Skeletal muscle tissue (tissue), 3 donors: ENCODE measurements at regions not wholly inside any gene's neighbourhood (a gene's known extent, or its start where the extent isn't known, plus 50 kb on each side); places are given as distances from the start of the nearest gene placed in this dataset.

Source experiments
- H3K27ac ChIP-seq: one replicate; pipeline ENCODE4 v1.7.0; 2013; ENCODE audit warnings: mild to moderate bottlenecking, low read depth, low read length, inconsistent platforms
- H3K27me3 ChIP-seq, 3 donors: one replicate each; pipeline ENCODE4 v1.7.0; 2013; ENCODE audit warnings: low read length in 3 of 3; ENCODE audit not compliant: control insufficient read depth in 3 of 3, insufficient read depth in 3 of 3
- H3K36me3 ChIP-seq, 3 donors: one replicate each; pipeline ENCODE4 v1.7.0; 2013; ENCODE audit warnings: low read length in 3 of 3; ENCODE audit not compliant: control insufficient read depth in 3 of 3, insufficient read depth in 3 of 3
- H3K4me1 ChIP-seq, 3 donors: one replicate each; pipeline ENCODE4 v1.7.0; 2013; ENCODE audit warnings: low read length in 3 of 3, mild to moderate bottlenecking in 3 of 3; ENCODE audit not compliant: control insufficient read depth in 3 of 3, insufficient read depth in 3 of 3
- H3K4me3 ChIP-seq, 3 donors: one replicate each; pipeline ENCODE4 v1.7.0; 2013; ENCODE audit warnings: low read length in 3 of 3
- H3K9ac ChIP-seq, 3 donors: one replicate each; pipeline ENCODE4 v1.7.0; 2013; ENCODE audit warnings: low read length in 3 of 3, mild to moderate bottlenecking in 3 of 3, moderate library complexity in 2 of 3, low read depth in 1 of 3
- H3K9me3 ChIP-seq, 3 donors: one replicate each; pipeline ENCODE4 v1.7.0; 2013; ENCODE audit warnings: low read length in 3 of 3; ENCODE audit not compliant: control insufficient read depth in 3 of 3
- donor health status: Osteomylitis.

GRCh38 chr14:71362282-71362681 lies 455.0 kb downstream of the PCNX1 start:
- H3K4me1 ChIP-seq: no peaks in the 10 kb centered on the region

GRCh38 chr14:71362920-71363584 lies 455.8 kb downstream of the PCNX1 start:
- peak overlapping the region in 1 of 3 donors; percentile 36 for H3K9ac ChIP-seq
- peak overlapping the region; percentile 15 for H3K27ac ChIP-seq
- no peaks in the 10 kb centered on the region for H3K27me3 ChIP-seq
- H3K4me3 ChIP-seq: no peak overlapping the region
- H3K4me1 ChIP-seq: no peaks in the 10 kb centered on the region
- H3K36me3 ChIP-seq: no peaks in the 10 kb centered on the region
- no peaks in the 10 kb centered on the region for H3K9me3 ChIP-seq

More at GRCh38 chr14:71362282-71362681, 455.0 kb downstream of the PCNX1 start:
- Histone ChIP-seq H3K36me3 (no peaks in the 10 kb centered on the region), H3K9ac (no peak overlapping the region), H3K27me3 (no peaks in the 10 kb centered on the region), H3K9me3 (no peaks in the 10 kb centered on the region), H3K27ac (no peak overlapping the region), H3K4me3 (no peak overlapping the region)

DNA sequence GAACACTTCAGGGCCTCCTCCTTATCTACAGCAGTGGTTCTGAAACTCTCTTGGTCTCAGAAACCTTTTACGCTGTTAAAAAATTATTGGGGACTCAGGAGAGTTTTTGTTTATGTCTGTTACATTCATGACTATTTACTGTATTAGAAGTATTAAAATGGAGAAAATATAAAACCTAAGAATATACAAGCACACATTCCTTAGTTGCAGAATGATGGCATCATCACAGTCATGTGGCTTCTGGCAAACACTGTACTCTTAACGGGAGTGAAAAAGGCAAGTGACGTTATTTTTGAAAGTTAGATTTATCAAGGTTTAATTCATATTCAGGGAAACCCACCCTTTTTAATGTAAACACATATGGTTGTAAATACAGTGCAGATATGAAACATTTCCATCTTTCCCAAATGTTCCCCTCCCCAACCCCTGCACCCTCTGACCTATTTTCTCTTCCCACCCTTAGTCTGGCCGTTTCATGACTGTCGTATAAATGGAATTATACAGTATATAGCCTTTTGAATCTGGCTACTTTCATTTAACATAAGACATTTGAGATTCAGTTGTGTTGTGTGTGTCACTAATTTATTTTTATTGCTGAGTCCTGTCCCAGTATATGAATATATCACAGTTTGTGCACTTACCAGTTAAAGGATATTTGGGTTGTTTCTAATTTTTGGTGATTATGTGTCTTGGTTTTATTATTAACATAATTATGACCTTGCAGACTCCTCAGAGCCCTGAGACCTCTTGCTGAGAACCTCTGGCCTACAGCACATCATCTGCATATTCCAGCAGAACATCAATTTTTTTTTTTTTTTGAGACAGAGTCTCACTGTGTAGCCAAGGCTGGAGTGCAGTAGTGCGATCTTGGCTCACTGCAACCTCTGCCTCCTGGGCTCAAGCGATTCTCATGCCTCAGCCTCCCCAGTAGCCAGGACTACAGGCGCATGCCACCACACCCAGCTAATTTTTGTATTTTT lies 457.0 kb downstream of the PCNX1 start:
- Histone ChIP-seq H3K9ac (no peak overlapping the region), H3K4me1 (no peaks in the 10 kb centered on the region), H3K27ac (peak overlapping the region; percentile 15), H3K27me3 (no peaks in the 10 kb centered on the region), H3K4me3 (no peak overlapping the region), H3K9me3 (no peaks in the 10 kb centered on the region), H3K36me3 (no peaks in the 10 kb centered on the region)

- H3K4me1 ChIP-seq: no peaks in the 10 kb centered on the region
- no peak overlapping the region for H3K27ac ChIP-seq
- no peaks in the 10 kb centered on the region for H3K9me3 ChIP-seq
- H3K36me3 ChIP-seq: no peaks in the 10 kb centered on the region
- no peaks in the 10 kb centered on the region for H3K27me3 ChIP-seq
- no peak overlapping the region for H3K4me3 ChIP-seq
- no peak overlapping the region for H3K9ac ChIP-seq
These were observed 458.1 kb downstream of the PCNX1 start for GRCh38 chr14:71365361-71365760.

DNA sequence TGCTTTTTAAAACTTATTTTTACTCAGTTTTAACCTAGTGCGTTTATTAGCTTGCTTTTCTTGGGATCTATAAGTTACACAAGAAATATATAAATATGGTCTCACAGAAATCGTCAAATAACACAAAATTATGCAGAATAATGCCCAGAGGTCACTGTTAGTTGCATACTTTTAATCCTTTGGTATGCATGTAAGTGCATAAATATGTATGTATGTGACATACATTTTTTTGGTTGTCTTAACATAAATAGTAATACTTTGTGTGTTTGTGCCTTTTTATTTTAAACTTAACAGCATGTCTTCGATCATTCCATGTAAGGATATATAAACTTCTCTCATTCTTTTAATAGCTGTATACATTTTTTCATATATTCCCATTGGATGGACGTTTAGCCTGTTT lies 459.6 kb downstream of the PCNX1 start:
- Histone ChIP-seq H3K36me3 (no peaks in the 10 kb centered on the region), H3K27me3 (no peaks in the 10 kb centered on the region), H3K4me1 (no peaks in the 10 kb centered on the region), H3K9me3 (no peaks in the 10 kb centered on the region), H3K4me3 (no peak overlapping the region), H3K27ac (no peak overlapping the region), H3K9ac (no peak overlapping the region)

- no peak overlapping the region for H3K27ac ChIP-seq
- no peak overlapping the region for H3K4me3 ChIP-seq
- H3K4me1 ChIP-seq: no peaks in the 10 kb centered on the region
- no peaks in the 10 kb centered on the region for H3K36me3 ChIP-seq
- H3K27me3 ChIP-seq: no peaks in the 10 kb centered on the region
- no peaks in the 10 kb centered on the region for H3K9me3 ChIP-seq
- no peak overlapping the region for H3K9ac ChIP-seq
These were observed 464.6 kb downstream of the PCNX1 start for GRCh38 chr14:71371711-71372396.

- Histone ChIP-seq H3K9ac (no peak overlapping the region), H3K27ac (no peak overlapping the region), H3K36me3 (no peaks in the 10 kb centered on the region), H3K4me1 (no peaks in the 10 kb centered on the region), H3K4me3 (no peak overlapping the region), H3K9me3 (no peaks in the 10 kb centered on the region), H3K27me3 (no peaks in the 10 kb centered on the region)
These were observed 465.2 kb downstream of the PCNX1 start for GRCh38 chr14:71372411-71372838.

DNA sequence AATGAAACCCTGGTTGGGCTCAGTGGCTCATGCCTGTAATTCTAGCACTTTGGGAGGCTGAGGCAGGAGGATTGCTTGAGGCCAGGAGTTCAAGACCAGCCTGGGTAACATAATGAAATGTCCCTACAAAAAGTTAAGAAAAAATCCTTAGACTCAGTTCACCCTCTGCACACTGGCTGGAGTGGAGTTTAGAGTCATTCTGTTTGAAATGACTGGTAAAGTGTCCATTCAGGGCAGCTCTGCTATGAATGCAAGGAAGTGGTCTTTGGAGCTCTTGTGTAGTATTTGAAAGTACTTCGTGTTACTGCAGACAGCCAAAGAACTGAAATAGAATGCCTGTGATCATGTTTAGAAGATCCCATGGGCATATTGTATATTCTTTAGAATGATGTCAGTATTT lies 466.5 kb downstream of the PCNX1 start:
- Histone ChIP-seq H3K4me1 (no peaks in the 10 kb centered on the region), H3K36me3 (no peaks in the 10 kb centered on the region), H3K9ac (no peak overlapping the region), H3K9me3 (no peaks in the 10 kb centered on the region), H3K27ac (no peak overlapping the region), H3K27me3 (no peaks in the 10 kb centered on the region), H3K4me3 (no peak overlapping the region)

DNA sequence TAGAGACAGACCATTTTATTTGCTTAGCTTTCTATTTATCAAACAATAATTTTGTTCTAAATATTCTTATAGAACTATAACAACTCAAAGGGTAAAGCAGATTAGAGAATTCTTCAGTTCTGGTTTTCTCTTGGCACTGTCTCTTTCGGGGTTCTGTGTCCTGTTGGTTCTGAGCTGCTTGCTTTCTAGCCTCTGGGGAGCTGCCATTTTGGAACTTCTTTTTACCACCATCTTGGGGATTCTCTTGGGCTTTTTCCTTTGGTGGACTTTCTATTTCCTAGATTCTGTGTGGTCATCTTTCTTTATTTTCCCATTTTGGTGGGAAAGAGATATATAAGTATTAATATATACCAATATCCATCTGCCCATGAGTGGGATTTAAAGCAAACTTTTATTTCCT lies 467.7 kb downstream of the PCNX1 start:
- H3K9me3 ChIP-seq: no peaks in the 10 kb centered on the region
- no peak overlapping the region for H3K27ac ChIP-seq
- no peaks in the 10 kb centered on the region for H3K27me3 ChIP-seq
- no peak overlapping the region for H3K9ac ChIP-seq
- H3K36me3 ChIP-seq: no peaks in the 10 kb centered on the region
- H3K4me3 ChIP-seq: no peak overlapping the region
- H3K4me1 ChIP-seq: no peaks in the 10 kb centered on the region

- Histone ChIP-seq H3K27ac (no peak overlapping the region), H3K9me3 (no peaks in the 10 kb centered on the region), H3K27me3 (no peaks in the 10 kb centered on the region), H3K4me3 (no peak overlapping the region), H3K4me1 (no peaks in the 10 kb centered on the region), H3K36me3 (no peaks in the 10 kb centered on the region), H3K9ac (no peak overlapping the region)
These were observed 469.8 kb downstream of the PCNX1 start for GRCh38 chr14:71377099-71377498.
